ENCODE measurements at regions not wholly inside any gene's neighbourhood (a gene's known extent, or its start where the extent isn't known, plus 50 kb on each side); places are given as distances from the start of the nearest gene placed in this dataset.

DNA sequence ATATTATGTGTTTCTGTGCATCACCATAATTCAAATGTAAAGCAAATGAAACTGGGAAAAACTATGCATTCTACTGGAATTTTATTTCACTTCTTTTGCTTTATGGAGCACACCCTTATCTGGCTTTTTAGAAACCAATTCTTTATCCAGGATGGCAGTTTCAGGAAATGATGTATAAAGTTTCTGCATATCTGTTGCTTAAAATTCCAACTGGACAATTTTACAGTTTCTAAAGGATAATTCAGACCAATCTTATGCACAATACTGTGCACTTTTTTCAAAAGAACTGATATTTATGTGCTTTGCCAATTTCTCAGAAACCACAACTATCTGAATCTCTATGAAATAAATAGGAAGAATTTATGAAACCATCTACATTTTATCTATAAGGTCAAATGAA lies 246.5 kb upstream of the MIR17HG start:
- DNase-seq: no peak

- DNase-seq: no peak
These were observed 246.1 kb upstream of the MIR17HG start for GRCh38 chr13:91101381-91101780.

- DNase-seq: no peak
These were observed 242.2 kb upstream of the MIR17HG start for GRCh38 chr13:91105270-91105669.

DNA sequence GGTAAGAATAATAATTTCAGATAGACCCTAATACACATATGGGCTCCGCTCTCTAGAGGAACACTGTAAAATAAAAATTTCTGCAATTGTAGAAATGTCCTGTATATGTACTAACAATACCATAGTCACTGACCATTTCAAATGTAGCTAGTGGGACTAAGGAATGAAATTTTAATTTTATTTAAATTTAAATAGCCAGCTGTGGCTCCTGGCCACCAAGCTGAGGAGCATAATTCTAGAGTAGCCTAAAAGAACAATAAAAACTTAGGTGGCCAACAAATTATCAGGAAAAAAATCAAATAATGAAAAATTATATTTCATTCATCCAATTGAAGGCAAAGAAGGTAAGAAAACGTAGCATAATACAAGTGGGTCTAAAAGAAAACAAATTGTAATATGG lies 240.9 kb upstream of the MIR17HG start:
- no peak for DNase-seq

DNA sequence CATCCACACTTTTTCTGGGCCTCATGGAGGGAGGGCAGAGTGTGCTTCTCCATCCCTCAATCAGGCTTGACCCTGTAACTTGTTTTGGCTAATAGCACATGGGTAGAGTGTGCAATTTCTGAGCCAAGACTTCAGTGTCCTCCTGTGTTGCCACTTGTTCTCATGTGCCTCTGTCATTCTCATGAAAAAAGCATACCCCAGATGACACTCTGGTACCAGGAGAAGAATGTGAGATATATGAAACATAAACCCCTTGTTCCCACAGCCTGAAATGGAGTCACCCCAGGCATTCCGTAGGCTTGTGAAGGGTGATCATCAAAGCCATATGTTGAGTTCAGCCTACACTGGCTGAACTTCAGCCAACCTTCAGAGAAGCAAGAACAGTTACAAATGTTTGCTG lies 239.2 kb upstream of the MIR17HG start:
- DNase-seq: no peak

DNA sequence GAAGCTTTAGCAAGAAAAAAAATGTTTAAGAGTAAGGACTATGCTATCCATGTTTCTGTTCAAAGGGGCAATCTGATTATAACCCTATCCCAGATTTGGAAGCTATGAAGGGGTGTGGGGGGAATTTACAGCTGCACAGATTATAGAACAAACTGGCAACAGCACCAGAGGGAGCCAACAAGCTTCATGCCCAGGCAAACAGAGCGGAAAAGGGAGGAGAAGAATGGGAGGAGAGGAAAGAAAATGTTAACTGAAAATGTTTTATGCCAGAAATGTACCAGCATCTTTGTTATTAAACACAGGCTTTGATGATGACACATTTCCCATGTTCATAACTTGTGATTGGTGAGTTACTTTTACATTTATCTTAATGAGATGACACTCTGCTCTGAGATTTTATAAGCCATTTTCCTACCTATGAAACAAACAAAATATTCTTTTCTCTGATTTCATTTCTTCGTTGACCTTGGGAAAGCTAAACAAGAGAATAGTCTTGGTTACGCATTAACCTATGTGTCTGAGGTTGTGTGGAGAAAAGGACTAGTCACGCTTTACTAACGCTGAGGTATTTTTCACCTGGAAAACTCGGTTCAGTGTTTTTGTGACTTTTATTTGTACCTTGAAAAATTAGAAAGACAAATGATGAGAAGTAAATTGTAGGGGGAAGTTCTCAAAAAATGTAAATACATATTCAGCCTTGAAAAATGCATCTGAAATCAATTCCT lies 235.8 kb upstream of the MIR17HG start:
- DNase-seq: no peak

DNA sequence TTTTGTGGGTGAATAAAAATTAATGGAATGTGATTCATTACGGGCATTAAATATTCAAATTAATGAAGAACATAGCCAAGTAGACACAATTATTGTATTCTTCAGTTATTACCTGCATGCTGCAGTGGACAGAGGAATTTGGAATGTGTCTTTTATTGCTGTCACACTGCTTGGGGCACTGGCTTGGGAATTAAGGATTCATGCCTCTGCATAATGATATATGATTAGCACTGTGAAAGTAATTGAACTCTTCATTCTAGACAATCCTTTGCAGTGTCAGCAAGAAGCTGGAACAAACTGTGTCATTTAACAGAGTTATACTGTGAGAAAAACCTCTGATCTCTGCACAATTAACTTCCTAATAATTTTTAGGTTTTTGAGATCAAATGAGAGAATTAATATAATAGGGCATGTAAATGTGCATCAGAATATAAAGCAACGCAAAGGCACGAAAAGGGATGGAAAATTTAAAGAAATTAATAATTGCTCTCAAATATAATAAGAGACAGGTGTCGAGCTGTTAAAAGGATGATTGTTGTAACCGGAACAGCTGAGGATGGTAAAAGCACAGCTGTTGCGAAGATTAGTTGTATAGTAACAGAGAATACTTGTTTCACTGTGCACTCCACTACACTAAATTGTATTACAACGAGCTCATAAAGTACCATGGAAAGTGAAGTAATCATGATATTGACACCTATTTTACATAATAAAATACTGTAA lies 235.1 kb upstream of the MIR17HG start:
- no peak for DNase-seq

GRCh38 chr13:91112924-91113277 lies 234.6 kb upstream of the MIR17HG start:
- DNase-seq: no peak

DNA sequence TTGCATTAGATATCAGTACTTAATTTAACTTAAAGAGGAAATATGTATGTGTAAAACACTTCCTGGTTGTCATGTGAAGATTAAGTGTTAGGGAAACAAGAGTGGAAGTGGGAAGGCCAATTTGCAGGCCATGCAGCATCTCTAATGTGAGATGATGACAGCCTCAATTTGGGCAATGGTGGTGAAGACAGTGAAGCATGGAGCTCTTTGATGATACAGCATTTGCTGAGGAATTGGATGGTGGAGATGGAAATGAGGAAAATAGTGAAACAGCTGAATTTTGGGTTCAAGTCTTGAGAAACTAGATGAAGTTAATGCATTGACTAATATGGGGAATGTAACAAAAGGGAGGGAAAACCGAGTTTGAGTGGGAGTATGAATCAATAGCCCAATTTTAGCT lies 231.7 kb upstream of the MIR17HG start:
- no peak for DNase-seq

DNA sequence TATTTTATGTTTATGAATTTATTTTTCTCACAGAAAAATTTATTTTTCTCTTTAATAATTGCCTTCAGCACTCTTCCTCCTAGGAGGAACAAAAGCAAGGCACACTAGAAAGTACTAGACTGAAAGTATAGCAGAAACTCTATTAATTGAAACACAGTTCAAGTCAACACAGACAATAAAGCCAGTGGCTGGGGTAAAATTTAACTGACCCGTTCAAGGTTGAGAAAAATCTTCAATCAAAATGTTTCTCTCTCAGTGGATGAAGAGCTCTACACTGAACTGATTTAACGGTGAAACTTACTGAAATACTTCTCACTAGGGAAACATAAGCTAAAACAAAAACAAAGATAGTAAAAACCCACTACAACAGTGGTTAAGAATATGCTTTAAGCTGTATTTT lies 230.1 kb upstream of the MIR17HG start:
- no peak for DNase-seq

DNA sequence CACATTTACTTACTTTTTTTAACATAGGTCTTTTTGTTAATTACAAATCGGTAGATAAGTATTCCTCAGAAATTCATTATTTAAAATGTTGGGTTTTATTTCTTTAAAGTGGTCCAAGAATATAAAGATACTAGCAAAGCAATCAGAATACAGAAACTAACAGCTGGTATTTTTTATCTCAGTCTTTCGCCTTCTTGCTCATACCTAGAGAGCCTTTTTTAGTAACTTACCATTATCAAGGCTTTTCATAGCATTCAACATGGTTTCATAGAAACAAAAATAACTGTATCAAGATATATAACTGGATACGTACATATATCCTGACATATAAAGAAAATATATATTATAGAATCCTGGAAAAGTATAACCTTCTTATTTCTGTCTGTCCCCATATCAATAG lies 227.8 kb upstream of the MIR17HG start:
- no peak for DNase-seq

- no peak for DNase-seq
These were observed 224.7 kb upstream of the MIR17HG start for GRCh38 chr13:91122766-91123165.

DNA sequence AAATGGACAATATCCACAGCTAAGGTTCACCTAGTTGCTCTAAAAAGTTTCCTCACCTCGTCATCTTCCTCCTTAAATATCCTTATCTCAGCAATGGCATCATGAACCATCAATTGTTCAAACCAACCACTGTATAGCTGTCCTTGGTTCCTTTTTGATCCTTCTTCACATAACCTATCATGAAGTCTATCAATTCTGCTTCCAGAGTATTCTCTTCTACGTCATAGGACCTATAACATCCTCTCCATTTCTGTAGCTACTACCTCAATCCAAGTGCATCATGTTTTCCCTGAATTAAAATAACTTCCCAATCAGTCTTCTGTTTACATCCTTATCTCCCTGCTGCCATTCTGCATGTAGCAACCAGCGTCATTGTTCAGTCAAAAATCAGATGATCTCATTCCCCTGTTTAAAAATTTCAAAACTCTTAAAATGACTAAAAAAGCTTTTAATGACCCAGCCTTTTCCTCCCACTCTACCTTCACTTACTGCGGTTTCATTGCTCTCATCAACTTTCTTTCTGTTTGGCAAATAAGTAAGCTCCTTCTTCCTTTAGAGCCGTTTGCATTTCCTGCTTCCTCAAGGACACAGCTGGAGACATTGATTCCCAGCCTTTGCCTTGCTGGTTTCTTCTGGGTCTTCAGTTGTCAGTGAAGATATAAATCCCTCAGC lies 223.9 kb upstream of the MIR17HG start:
- peak; percentile 6 for DNase-seq

DNA sequence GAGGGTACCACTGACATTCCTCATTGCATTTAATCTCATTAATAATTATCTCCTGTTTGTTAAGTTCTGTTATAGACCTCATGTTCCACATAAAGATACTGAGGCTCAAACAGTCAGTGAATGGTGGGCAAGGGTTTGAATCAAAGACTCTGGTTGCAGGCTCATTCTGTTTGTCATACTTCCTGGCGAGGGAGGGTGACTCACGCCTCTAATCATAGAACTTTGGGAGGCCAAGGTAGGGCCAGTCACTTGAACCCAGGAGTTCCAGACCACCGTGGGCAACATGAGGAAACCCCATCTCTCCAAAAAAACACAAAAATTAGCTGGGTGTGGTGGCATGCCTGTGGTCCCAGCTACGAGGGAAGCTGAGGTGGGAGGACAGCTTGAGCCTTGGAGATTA lies 220.7 kb upstream of the MIR17HG start:
- no peak for DNase-seq

GRCh38 chr13:91127995-91128394 lies 219.5 kb upstream of the MIR17HG start:
- DNase-seq: no peak

DNA sequence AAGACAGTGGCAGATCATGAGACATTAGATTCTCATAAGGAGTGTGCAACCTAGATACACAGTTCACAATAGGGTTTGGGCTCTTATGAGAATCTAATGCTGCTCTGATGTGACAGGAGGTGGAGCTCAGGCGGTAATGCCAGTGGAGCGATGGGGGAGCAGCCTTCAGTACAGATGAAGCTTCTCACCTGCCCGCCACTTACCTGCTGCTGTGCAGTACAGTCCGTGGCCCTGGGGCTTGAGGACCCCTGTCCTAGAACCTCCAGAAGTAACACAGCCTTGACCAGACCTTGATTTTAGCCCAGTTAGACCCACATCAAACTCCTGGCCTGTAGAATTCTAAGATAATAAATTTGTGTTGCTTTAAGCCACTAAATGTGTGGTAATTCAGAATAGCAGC lies 215.1 kb upstream of the MIR17HG start:
- no peak for DNase-seq

DNA sequence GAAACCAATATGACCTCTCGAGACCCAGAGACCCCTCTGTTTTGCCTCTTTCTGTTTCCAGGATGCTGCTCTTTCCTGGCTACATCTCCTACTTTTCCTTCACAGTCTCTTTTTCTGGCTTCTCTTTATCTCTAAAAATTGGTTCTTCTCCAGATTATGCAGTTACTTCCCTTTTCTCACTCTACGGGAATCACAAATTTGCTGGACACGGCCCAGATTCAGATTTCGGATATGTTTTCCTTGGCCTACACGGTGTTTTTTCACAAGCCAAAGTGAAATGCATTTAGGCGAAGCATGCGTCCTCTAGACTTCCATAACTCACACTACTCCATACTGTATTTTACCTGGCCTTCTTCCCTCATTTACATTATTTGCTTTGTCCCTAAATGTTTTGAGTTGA lies 214.7 kb upstream of the MIR17HG start:
- DNase-seq: no peak

- DNase-seq: peak; percentile 40
These were observed 213.3 kb upstream of the MIR17HG start for GRCh38 chr13:91133941-91134802.

- no peak for DNase-seq
These were observed 212.7 kb upstream of the MIR17HG start for GRCh38 chr13:91134803-91135184.

GRCh38 chr13:91135376-91135775 lies 212.1 kb upstream of the MIR17HG start:
- no peak for DNase-seq

DNA sequence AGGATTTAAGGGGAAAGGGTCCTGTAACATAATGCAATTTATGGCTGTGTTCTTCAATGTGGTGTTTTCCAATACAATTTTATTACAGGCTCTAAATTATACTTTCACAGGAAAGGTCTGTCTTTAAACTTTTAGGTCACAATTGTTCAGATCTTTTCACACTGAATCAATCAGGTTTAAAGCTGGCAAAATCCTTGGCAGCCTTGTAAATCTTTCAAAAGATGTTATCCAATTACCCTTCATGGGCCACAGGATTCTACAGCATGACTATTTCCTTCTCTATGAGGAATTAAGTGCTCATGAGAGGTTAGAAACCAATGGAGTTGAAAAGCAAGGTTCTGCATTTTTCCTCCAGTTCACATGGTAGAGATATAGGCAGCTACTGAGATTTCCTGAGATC lies 211.5 kb upstream of the MIR17HG start:
- no peak for DNase-seq

- no peak for DNase-seq
These were observed 210.7 kb upstream of the MIR17HG start for GRCh38 chr13:91136806-91137205.

DNA sequence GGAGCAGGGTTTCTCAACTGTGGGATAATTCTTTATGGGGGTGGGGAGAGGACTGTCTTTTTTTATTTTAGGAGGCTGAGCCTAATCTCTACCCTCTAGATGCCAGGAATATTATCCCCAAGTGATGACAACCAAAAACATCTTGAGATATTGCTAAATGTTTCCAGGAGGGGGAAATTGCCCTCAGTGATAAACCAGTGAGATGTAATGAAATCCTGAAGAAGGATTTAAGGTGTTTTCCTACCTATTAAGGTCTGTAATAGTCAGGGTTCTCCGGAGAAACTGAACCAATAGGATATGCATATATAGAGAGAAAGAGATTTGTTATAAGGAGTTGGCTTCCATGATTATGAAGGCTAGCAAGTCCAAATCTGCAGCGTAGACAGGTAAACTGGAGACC lies 208.3 kb upstream of the MIR17HG start:
- no peak for DNase-seq

Measured in activated CD4-positive, alpha-beta T cell treated with anti-CD3 and anti-CD28 coated beads, Interleukin-2, amount 50 U/mL, for 16 hours (primary cell).